Fibroblast of skin of back (primary cell): ENCODE measurements at regions not wholly inside any gene's neighbourhood (a gene's known extent, or its start where the extent isn't known, plus 50 kb on each side); places are given as distances from the start of the nearest gene placed in this dataset.

Source experiments
- DNase-seq: peaks from one replicate; pipeline ENCODE4 v3.0.0-alpha.2; 2013

GRCh38 chr3:70120357-70120966 lies 120.9 kb downstream of the SAMMSON start:
- DNase-seq, result peak; percentile 58

GRCh38 chr3:70127192-70127591 lies 127.7 kb downstream of the SAMMSON start:
- no peak for DNase-seq

GRCh38 chr3:70137366-70137765 lies 137.8 kb downstream of the SAMMSON start:
- no peak for DNase-seq

GRCh38 chr3:70138606-70139005 lies 139.1 kb downstream of the SAMMSON start:
- peak; percentile 3 for DNase-seq
